UCSD-AML1 (cell line): ENCODE measurements at regions not wholly inside any gene's neighbourhood (a gene's known extent, or its start where the extent isn't known, plus 50 kb on each side); places are given as distances from the start of the nearest gene placed in this dataset.

Experiments
- DNase-seq: peaks from one replicate; lab custom pipeline; 2025; ENCODE audit not compliant: unreplicated experiment; lab: John Stamatoyannopoulos, UW

DNA sequence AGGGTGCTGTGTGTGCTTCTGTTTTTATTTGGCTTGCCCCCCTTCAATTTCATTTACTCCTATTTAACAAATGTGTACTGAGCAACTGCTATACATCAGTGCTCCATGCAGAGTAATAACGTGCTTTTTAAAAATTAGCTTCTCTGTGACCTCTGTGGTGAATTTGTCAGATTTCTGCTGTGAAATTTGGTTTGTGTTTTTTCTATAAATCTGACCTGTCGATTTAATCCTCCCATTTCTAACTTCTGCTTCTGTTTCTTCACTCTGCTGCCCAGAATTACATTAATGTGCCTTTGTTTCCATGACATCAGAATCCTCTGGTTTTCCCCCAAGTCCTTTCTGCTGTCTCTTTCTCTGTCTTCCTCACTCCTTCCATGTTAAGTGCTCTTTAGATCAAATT is 123.8 kb upstream of the CACNA2D1 start:
- no peak for DNase-seq

DNA sequence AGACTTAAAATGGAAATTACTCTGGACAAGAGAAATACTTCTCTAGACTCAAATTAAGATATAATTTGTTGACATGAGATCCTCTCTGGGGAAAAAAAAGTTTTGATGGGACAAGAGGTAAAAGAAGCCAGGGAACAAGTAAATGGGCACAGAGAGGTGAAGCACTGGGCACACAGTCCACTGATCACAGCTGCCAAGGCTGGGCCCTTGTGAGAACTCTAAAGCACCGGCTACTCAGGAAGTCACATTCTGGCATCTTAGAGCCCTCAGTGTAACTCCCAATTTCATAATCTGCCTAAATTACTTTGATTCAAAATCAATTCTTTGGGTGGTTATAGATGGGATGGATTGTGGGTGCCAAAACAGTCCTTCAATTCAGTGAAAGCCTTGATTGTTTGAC is 123.2 kb upstream of the CACNA2D1 start:
- no peak for DNase-seq

DNA sequence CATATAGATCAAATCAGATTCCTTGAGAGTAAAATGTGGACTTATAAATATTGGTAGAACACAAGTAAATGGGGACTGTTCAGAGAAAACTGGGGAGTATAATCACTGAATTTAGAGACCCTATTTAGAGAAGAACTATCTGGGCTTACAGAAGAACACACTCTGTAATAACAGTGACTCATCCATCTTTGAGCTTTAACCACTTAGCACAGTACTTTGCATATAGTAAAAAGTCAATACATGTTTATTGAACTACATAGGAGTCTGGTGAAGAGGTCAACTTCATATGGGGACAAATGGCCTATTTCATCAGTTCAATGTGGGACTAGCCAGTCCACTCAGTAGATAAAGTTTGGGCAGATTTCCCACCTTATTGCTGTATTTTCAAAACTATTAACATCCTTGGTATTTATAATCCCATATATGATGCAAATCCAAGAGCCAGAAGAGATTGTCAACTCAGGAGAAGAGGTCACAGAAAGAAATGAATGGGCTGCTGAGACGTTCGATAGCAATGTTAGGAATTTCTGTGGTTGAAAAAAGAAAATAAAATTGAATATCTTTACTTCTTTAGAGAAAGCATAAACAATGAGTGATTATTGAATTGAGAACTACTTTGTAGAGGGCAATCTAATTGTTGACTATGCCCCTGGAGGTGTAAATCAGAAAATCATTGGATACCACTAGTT is 119.3 kb upstream of the CACNA2D1 start:
- no peak for DNase-seq

DNA sequence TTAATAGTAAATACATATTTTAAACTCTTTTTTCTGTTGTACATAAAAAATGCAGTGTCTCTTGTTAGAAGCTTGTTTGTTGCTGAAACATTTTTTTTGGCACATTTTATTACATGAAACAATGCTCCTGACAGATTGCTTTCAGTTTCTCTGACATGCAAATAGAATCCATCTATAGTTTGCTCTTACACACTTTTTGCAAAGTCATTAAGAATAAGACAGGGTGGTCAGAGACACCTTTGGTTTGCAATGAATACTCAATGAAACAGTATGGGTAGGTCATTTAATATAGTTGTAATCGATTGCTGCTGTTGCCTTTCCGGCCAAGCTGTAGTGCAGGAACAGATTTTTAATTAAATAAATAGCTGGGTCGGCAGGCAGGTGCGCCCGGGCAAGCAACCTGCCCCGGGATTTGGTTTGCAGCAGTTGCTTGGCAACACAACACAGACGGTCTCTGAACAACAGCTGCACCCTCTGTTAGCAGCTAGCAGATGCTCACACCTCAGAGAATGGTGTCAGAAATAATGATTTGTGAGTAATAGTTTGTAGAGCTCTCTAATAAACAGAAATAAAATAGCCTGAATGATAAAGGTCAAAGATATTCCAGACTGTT is 115.7 kb upstream of the CACNA2D1 start:
- DNase-seq = no peak

DNA sequence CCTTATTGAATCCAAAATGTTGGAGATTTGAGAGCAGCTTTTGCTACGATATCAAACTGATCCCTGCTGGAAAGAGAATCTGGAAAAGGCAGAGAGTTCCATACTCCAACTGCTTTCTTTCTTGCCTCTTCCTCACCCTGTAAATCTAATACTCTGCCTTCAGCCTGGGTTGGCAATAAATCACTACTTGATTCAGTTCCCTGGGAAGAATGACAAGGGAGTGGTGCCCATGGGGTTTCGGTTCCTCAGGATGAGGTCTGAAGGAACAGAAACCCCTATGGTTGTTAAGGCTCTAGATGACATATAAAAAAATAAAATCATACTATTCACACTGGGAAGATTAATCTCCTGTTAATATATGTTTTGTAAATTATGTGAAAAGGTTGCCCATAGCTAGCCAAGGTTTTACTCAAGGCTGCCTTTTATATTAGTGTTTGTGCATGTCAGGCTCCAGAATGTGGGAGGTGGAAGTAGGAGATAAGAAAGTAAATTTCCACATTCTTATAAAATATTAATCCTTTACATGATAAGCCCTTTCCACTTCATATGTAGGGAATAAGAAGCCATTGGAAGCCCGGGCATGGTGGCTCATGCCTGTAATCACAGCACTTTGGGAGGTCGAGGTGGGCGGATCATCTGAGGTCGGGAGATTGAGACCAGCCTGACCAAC is 106.2 kb upstream of the CACNA2D1 start:
- DNase-seq = no peak

DNA sequence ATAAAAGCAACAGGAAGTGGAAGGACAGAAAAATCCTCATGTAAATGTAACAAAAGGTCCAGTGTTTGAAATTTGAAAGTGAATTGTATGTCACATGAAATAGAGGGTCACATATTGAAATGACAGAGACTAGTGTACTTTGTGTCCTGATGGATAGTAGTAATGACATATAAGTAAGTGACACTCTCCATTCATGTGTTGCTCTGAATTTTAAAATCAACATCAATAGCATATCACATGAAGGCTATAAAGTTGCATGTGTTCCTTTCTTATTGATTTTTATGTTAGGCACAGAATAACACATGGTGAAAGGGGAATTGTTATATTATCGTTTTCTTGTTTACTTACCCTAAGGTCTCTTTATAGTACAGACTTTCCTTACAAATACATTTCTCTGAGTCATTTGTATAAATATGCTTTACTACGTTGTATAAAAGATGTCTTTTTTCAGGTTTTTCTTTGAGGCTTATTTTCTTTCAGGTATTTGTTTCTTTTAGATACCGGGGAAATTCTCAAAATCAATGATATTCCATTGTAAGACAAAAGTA is 104.6 kb upstream of the CACNA2D1 start:
- DNase-seq = no peak

DNA sequence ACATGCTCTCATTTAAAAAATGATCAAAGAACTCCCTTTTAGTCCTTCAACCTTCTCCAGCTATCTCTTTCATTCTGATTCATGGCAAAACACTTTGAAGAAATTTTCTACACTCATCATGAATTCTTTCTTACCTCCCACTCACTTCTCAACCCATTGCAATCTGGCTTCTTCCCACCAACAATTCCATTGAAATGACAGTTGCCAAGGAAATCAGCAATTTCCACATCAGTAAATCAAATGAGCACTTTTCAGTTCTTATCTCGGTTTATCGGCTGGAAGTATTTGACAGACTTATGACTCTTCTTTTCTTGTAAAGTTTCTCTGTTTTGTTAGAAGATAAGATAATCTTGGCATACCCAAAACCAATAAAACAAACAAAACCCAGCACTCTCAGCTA is 99.1 kb upstream of the CACNA2D1 start:
- DNase-seq = no peak

DNA sequence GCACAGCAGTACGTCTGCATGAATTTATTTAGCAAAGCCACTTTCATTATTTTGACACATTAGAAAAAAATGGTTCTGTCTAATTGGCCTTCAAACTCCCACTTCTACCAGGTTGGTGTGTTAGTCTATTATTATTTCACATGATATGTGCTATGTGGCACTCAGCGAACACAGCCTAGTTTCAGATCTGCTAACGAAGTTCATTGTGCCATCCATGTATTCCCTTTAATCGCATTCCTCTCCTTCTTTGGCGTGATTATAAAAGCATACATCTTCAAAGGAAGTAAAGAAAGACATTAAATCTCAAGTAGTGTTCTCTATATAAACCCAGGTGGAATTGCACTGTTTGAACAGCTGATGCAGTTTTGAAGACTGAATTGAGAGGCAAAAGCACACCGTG is 96.4 kb upstream of the CACNA2D1 start:
- DNase-seq = no peak

DNA sequence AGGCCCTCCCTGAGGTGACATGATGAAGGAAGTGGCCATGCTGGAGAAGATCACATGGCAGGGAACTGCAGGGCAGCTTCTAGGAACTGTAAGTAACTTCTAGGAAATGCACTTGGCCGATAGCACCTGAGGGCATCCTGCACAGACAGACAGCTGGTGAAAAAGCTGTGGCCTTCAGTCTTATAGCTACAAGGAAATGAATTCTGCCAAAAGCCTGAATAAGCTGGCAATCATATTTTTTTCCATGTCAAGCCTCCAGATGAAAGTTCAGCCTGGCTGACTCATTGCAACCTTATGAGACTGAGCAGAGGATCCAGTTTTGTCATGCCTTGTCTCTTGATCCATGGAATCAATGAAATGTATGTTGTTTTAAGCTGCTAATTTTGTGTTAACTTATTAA is 91.1 kb upstream of the CACNA2D1 start:
- DNase-seq = no peak

DNA sequence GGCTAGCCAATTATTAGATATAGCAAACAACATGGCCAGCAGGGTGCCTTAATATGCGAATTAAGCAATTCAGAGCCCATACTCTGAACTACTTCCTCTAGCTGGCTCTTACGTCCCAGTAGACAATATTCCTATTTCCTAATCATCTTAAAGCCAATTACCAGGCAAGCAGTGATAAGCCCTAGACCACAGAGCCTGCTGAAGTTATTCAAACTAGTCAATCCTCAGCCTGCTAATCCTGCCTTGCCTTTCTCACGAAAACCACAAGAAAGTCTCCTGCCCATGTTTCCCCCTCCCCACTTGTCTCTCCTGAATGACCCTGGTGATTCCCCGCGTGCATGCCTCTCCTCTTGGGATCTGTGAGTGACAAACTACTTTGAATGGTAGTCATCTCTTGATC is 86.8 kb upstream of the CACNA2D1 start:
- DNase-seq = no peak

DNA sequence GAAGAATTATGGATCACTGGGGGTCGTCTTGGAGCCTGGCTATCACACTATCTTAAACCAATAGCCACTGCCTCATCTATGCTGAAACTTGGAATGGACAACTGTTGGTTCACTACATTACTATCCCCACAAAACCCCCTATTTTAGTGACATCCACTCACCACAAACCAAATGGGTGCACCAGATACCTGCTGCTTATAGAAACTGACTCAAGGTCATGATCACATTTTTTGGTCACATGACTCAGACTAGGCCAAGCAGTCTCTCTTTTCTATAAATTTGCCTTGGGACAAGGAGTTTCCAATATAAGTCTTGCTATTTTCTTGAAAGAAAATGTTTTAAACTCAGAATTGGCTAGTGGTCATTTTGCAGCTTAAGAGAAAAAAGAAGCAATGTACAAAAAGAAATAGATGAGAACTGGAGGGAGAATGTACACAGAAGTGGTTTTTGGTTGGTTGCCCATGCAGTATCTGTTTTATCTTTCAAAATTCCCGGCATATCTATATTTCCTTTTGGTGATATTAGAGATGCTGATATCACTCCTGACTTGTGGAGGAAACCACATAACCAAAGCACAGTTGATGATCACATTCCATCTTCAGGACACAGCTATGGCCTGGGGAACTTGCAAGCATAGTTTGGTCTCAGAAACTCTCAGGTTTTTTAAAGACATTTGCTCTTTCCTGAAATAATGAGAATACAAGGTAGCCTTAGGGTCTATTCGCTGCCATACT is 85.2 kb upstream of the CACNA2D1 start:
- no peak for DNase-seq

DNA sequence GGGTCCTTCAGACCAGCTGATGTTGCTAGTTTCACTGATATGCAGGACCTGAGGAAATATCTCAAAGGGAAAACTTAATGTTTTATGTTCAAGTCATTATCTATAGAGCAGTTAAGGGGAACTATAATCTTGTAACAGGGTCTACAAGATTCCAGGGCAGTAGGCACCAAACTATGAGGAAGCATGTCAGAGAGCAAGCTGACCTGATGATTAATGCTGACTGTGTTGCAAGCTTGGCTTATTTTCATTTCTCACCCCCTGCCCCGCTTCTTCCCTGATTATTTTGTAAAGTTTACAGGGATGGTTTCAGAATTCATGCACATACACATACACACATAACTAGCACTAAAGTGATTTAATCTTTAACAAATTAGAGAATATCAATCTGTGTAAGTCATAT is 84.3 kb upstream of the CACNA2D1 start:
- DNase-seq = no peak

DNA sequence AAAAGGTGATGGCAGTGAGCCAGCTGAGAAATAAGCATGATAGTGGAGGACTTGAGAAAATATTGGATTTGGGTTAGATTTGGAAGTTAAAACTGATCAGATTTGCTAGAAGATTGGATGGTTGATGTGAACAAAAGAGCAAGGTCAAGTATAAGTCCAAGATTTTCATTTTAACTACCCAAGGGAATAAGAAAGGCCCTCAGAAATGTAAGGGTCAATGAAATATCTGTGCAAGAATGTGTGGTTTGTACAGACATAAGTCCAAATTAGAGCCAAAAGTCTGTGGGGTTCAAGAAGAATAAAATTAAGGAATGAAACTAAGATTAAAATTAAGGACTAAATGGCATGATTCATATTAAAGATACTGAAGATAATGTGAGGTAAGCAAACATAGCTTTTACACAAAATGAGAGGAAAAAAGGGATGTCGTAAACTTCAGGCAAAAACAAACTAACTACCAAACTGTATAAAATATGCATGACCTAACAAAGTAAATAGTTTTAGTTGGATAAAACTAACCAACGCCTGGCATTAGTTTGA is 78.4 kb upstream of the CACNA2D1 start:
- no peak for DNase-seq

DNA sequence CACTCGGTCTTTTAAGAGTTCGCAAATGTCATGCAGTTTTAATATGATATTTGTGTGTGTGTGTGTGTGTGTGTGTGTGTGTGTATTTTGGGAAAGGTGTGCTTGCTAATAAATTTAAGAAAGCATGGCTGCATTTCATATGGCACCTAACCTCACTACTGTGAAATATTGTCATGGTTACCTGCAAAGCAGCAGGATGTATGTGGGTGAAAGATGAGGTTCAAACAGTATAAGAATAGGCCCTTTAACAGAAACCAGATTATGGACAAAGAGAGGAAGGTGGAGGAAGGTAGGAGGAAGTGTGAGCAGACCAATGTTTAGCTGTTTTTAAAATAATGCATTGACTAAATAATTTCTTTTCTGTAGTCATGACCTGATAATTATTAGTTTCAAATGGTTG is 73.5 kb upstream of the CACNA2D1 start:
- no peak for DNase-seq

DNA sequence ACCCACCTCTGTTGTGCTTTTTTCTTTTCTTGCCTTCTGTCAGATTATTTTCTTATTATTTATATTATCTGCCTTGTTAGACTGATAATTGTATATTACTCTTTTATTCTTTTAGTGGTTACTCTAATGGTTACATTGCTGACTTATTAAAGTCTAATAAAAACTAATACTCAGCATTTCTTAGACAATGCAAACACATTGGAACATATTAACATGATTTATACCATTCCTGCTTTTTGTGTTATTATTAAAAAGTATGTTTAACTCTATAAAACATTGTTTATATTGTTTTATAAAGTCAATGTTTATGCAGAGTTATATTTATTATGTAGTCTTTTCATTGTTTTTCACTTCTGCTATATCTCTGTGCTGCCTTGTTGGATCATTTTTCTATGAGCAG is 68.0 kb upstream of the CACNA2D1 start:
- DNase-seq = no peak

DNA sequence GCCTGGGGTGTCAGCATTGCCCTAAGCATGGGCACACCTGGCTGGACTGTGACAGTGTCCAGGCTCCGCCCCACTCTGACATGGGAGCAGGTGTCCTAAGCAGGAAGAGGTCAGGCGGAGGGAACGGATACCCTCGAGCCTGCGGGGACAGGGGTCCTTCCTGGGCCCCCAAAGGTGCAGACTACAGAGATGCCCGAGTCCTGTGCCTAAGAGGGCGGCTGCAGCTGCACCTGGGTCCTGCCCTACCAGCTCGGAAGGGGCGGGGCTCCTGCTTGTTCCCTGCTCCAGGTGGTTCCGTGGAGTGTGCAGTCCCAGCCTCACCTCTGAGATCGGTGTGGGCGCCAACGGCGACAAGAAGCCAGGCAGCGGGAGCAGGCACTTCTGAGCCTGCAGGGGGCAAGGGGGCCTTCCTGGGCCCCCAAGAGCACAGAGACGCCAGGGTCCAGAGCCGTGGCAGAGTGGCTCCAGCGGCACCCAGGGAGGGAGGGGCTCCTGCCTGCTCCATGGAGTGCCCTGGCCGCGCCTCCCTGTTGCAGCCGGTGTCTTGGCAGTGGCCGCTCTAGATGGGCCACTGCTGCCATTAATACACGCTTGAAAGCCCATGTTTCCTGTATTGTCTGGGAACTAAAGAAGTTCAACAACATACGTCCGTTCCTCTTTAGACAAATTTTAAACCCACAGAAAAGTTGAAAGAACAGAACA is 64.5 kb upstream of the CACNA2D1 start:
- no peak for DNase-seq

DNA sequence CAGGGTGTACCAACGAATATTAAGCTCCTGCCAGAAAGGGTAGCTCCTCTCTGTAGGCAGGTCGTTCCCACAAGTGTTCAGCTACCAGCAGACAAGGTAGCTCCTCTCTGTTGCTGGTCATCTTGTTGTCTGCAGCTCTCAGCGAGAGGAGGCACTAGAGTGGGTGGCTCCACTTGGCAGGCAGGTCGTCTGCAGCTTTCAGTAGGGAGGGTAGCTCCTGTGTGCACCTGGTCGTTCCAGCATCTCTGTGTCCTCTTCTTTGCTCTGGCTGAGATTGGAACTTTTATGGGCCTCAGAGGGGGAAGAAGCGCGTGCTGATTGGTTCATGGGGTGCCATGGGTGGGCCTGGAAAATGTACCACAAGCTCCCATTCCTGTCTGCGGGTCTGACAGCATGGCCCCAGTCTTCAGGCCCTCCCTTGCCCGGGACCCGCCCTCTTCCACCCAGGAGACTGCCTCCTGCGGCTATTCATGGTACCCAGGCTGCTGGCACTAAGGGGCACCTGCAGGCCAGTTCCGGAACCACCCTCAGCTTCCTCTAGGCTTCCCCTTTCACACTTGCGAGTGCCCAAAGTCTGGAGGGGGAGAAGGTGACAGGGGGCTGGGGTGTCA is 63.9 kb upstream of the CACNA2D1 start:
- DNase-seq = no peak

DNA sequence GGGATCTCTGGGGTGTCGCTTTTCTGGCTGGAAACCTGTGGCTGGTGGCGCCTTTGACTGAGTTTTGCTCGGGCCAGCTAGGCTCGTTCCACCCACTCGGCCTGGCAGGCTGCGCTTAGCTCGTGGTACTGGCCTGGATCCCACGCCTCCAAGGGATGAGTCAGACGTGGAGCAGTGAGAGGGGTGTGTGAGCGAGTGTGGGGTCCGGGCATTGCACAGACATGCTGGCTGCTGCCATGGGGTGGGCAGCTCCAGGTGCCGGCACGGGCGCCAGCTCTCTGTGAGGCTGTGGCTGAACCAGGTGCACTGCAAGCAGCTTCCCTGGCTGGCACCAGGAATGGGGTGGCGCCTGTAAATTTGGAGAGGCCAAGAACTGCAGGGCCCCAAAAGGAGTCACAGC is 63.1 kb upstream of the CACNA2D1 start:
- DNase-seq = no peak

DNA sequence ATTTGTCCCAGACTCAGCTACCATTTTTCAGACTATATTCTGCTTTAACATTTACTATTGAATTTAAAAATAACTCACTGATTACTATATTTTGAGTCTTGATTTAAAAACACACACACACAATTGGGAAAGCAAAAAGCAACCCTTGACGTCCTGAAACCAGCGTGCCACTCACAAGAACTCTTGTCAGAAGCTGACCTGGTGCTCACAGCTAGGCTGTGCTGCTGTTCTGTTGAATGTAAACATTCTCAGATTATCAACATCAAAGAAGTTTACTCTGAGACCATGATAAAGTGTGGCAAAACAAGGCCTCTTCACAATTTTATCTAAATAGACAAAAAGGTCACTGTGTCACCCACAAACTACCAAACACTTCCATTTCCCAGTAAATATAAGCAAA is 62.6 kb upstream of the CACNA2D1 start:
- DNase-seq = no peak

DNA sequence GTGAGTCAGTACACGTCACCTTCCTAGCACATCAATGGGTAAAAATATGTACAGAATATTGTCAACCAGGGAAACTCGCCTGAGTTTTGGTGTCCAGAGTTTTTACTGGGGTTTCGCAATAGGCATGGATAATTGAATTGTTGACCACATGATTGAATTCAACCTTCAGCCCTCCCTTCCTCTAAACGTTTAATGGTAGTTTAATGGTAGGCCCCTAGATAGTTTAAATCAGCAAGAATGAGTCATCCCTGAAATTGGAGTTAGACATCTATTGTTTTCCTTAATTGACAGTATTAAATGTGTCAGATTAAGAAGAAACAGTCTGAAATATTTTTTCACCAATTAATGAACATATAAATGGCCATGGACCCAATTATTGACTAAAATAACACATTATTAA is 57.8 kb upstream of the CACNA2D1 start:
- DNase-seq = no peak
